ENCODE measurements at regions not wholly inside any gene's neighbourhood (a gene's known extent, or its start where the extent isn't known, plus 50 kb on each side); places are given as distances from the start of the nearest gene placed in this dataset.
"Not testable (repeated sequence)": the region's sequence is repeated elsewhere in the genome, so short reads cannot be mapped to it uniquely, and the experiment has no call there.

- H3K36me3 Mint-ChIP-seq (ENCODE audit: low read depth, unreplicated experiment), result no peaks in the 10 kb centered on the region
- H3K27me3 Mint-ChIP-seq (ENCODE audit: unreplicated experiment), result no peaks in the 10 kb centered on the region
- H3K4me1 Mint-ChIP-seq (ENCODE audit: unreplicated experiment), result peaks cover 4% of the 10 kb centered on the region
- no peak for DNase-seq (ENCODE audit: low spot score)
- TF ChIP-seq, protein P1, sequence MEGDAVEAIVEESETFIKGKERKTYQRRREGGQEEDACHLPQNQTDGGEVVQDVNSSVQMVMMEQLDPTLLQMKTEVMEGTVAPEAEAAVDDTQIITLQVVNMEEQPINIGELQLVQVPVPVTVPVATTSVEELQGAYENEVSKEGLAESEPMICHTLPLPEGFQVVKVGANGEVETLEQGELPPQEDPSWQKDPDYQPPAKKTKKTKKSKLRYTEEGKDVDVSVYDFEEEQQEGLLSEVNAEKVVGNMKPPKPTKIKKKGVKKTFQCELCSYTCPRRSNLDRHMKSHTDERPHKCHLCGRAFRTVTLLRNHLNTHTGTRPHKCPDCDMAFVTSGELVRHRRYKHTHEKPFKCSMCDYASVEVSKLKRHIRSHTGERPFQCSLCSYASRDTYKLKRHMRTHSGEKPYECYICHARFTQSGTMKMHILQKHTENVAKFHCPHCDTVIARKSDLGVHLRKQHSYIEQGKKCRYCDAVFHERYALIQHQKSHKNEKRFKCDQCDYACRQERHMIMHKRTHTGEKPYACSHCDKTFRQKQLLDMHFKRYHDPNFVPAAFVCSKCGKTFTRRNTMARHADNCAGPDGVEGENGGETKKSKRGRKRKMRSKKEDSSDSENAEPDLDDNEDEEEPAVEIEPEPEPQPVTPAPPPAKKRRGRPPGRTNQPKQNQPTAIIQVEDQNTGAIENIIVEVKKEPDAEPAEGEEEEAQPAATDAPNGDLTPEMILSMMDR (IDR thresholded peaks at IDR 0.05; ENCODE audit: unreplicated experiment), result no peak
- no peak overlapping the region for H3K27ac Mint-ChIP-seq (ENCODE audit: unreplicated experiment)
- no peaks in the 10 kb centered on the region for H3K9me3 Mint-ChIP-seq (ENCODE audit: unreplicated experiment)
- H3K4me3 Mint-ChIP-seq (ENCODE audit: unreplicated experiment), result no peak overlapping the region
These were observed 66.6 kb upstream of the CTNNA1 start for GRCh38 chr5:138686668-138687067.

DNA sequence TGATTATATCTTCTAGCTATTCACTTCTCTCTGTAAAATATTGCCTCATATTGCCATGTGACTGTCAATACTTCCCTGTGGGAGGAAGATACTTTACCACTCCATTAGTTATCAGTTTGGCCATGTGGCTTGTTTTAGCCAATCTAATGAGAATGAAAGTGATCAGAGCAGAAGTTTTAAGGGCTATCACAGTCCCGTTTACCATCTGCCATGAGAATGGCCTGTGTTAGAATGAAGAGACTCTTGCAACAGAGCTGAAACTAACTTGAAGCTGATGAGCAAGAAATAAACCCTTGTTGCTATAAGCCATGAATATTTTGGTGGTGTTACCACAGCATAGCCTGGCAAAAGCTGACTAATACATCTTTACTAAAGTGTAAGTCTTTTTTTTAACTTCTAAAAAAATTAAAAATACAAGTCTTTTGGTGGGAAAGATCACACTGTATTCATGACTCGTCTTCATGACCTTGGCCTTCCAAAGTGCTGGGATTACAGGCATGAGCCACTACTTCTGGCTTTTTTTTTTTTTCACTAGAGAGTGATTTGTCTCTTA lies 68.0 kb upstream of the CTNNA1 start:
- no peak for DNase-seq (ENCODE audit: low spot score)
- no peak overlapping the region for H3K4me3 Mint-ChIP-seq (ENCODE audit: unreplicated experiment)
- H3K4me1 Mint-ChIP-seq (ENCODE audit: unreplicated experiment), result peaks cover 4% of the 10 kb centered on the region
- TF ChIP-seq, protein P1 (IDR thresholded peaks at IDR 0.05; ENCODE audit: unreplicated experiment), result no peak
- no peak overlapping the region for H3K27ac Mint-ChIP-seq (ENCODE audit: unreplicated experiment)
- no peaks in the 10 kb centered on the region for H3K9me3 Mint-ChIP-seq (ENCODE audit: unreplicated experiment)
- H3K36me3 Mint-ChIP-seq (ENCODE audit: low read depth, unreplicated experiment), result no peaks in the 10 kb centered on the region
- H3K27me3 Mint-ChIP-seq (ENCODE audit: unreplicated experiment), result no peaks in the 10 kb centered on the region

DNA sequence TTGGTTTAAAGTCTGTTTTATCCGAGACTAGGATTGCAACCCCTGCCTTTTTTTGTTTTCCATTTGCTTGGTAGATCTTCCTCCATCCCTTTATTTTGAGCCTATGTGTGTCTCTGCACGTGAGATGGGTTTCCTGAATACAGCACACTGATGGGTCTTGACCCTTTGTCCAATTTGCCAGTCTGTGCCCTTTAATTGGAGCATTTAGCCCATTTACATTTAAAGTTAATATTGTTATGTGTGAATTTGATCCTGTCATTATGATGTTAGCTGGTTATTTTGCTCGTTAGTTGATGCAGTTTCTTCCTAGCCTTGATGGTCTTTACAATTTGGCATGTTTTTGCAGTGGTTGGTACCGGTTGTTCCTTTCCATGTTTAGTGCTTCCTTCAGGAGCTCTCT lies 70.8 kb upstream of the CTNNA1 start:
- DNase-seq (ENCODE audit: low spot score); H3K9me3 Mint-ChIP-seq (ENCODE audit: unreplicated experiment); H3K27me3 Mint-ChIP-seq (ENCODE audit: unreplicated experiment); H3K4me1 Mint-ChIP-seq (ENCODE audit: unreplicated experiment); H3K4me3 Mint-ChIP-seq (ENCODE audit: unreplicated experiment); H3K36me3 Mint-ChIP-seq (ENCODE audit: low read depth, unreplicated experiment); H3K27ac Mint-ChIP-seq (ENCODE audit: unreplicated experiment): not testable (repeated sequence)

DNA sequence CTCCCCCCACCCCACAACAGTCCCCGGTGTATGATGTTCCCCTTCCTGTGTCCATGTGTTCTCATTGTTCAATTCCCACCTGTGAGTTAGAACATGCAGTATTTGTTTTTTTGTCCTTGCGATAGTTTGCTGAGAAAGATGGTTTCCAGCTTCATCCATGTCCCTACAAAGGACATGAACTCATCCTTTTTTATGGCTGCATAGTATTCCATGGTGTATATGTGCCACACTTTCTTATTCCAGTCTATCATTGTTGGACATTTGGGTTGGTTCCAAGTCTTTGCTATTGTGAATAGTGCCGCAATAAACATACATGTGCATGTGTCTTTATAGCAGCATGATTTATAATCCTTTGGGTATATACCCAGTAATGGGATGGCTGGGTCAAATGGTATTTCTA lies 74.4 kb upstream of the CTNNA1 start:
- H3K27ac Mint-ChIP-seq (ENCODE audit: unreplicated experiment), result peak overlapping the region; percentile 59
- H3K9me3 Mint-ChIP-seq (ENCODE audit: unreplicated experiment); H3K36me3 Mint-ChIP-seq (ENCODE audit: low read depth, unreplicated experiment); DNase-seq (ENCODE audit: low spot score); H3K4me3 Mint-ChIP-seq (ENCODE audit: unreplicated experiment); H3K27me3 Mint-ChIP-seq (ENCODE audit: unreplicated experiment); H3K4me1 Mint-ChIP-seq (ENCODE audit: unreplicated experiment): not testable (repeated sequence)

- no peaks in the 10 kb centered on the region for H3K4me1 Mint-ChIP-seq (ENCODE audit: unreplicated experiment)
- TF ChIP-seq, protein P1 (IDR thresholded peaks at IDR 0.05; ENCODE audit: unreplicated experiment), result no peak
- no peak overlapping the region for H3K27ac Mint-ChIP-seq (ENCODE audit: unreplicated experiment)
- H3K36me3 Mint-ChIP-seq (ENCODE audit: low read depth, unreplicated experiment), result no peaks in the 10 kb centered on the region
- H3K27me3 Mint-ChIP-seq (ENCODE audit: unreplicated experiment), result peaks cover 2% of the 10 kb centered on the region
- no peaks in the 10 kb centered on the region for H3K9me3 Mint-ChIP-seq (ENCODE audit: unreplicated experiment)
- no peak overlapping the region for H3K4me3 Mint-ChIP-seq (ENCODE audit: unreplicated experiment)
- DNase-seq (ENCODE audit: low spot score), result no peak
These were observed 75.4 kb upstream of the CTNNA1 start for GRCh38 chr5:138677782-138678181.

DNA sequence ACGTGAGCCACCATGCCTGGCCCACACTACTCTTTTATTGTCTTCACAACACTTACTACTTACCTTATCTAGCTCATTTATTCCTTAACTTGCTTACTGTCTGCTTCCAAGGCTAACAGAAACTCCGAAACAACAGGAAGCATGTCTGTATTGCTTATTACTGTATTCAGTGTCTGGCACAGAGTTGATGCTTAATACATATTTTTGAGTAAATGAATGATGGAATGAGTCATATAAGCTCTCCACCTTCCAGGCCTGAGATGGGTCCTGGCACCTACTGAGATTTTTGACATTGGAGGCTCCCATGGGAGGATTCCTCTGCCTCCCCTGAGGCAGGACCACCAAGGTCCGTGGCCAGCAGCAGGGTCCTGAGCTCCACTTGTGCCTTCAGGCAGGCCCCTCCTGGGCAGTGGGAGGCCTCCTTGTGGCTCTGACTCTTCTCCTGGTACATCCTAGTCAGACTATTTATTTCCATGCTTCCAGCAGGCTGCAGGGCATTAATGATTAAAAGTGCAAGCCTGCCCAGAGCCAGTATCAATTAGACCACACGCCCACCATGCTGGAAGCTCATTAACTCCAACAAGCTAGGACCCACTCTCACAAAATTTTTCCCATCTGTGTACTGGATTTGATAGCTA lies 76.5 kb upstream of the CTNNA1 start:
- Mint-ChIP-seq H3K27ac (ENCODE audit: unreplicated experiment) (no peak overlapping the region), H3K9me3 (ENCODE audit: unreplicated experiment) (no peaks in the 10 kb centered on the region), H3K36me3 (ENCODE audit: low read depth, unreplicated experiment) (no peaks in the 10 kb centered on the region), H3K27me3 (ENCODE audit: unreplicated experiment) (peaks cover 2% of the 10 kb centered on the region), H3K4me1 (ENCODE audit: unreplicated experiment) (no peaks in the 10 kb centered on the region), H3K4me3 (ENCODE audit: unreplicated experiment) (no peak overlapping the region)
- no peak for DNase-seq (ENCODE audit: low spot score)
- TF ChIP-seq, protein P1 (IDR thresholded peaks at IDR 0.05; ENCODE audit: unreplicated experiment), result no peak

All from endothelial cell (in vitro differentiated cells).